ENCODE measurements at regions not wholly inside any gene's neighbourhood (a gene's known extent, or its start where the extent isn't known, plus 50 kb on each side); places are given as distances from the start of the nearest gene placed in this dataset.

- H3K27me3 ChIP-seq (ENCODE audit: insufficient read depth, low read length) = no peaks in the 10 kb centered on the region
- no peak overlapping the region for H2AK5ac ChIP-seq (ENCODE audit: insufficient read length, low read length)
- no peaks in the 10 kb centered on the region for H4K20me1 ChIP-seq (ENCODE audit: control insufficient read depth, insufficient read depth, insufficient read length)
- no peaks in the 10 kb centered on the region for H3K79me2 ChIP-seq (ENCODE audit: insufficient read depth, low read length)
- no peak overlapping the region for H3K4me2 ChIP-seq (ENCODE audit: insufficient read depth, insufficient read length, low read length)
- H3K23me2 ChIP-seq (ENCODE audit: insufficient read length, low read depth, low read length, poor library complexity, severe bottlenecking) = no peaks in the 10 kb centered on the region
- H2AFZ ChIP-seq (ENCODE audit: low read length) = no peak overlapping the region
- no peaks in the 10 kb centered on the region for H3K4me1 Mint-ChIP-seq
- no CpG with 5 or more reads among the region's 8 CpGs for whole genome bisulfite sequencing (ENCODE audit: extremely low coverage, insufficient read length, low lambda C conversion rate)
- no peak overlapping the region for H3K4ac ChIP-seq (ENCODE audit: low read depth, low read length)
- no peak overlapping the region for H3K18ac ChIP-seq (ENCODE audit: insufficient read length, low read depth, low read length)
- H3K23ac ChIP-seq (ENCODE audit: insufficient read length, low read depth, low read length) = no peak overlapping the region
- H3K9me3 ChIP-seq (ENCODE audit: control insufficient read depth, low read depth, low read length) = no peaks in the 10 kb centered on the region
- H4K8ac ChIP-seq (replicated peaks; ENCODE audit: insufficient read length, low read depth, low read length) = no peak overlapping the region
- no peak overlapping the region for H3K56ac ChIP-seq (ENCODE audit: insufficient read length, low read depth, low read length)
- no peak for DNase-seq
- H2BK120ac ChIP-seq (ENCODE audit: low read depth, low read length, poor library complexity, severe bottlenecking) = no peak overlapping the region
- H3K4me3 Mint-ChIP-seq = no peak overlapping the region
- H2BK5ac ChIP-seq (ENCODE audit: insufficient read length, low read length) = no peak overlapping the region
- no peak overlapping the region for H4K5ac ChIP-seq (ENCODE audit: insufficient read length, low read depth, low read length)
- H3K27ac Mint-ChIP-seq = no peak overlapping the region
- peaks cover 2 to 20% (median 10%) of the 10 kb centered on the region in 3 experiments; a peak in 6 of 7 replicates for H3K36me3 Mint-ChIP-seq (ENCODE audit: insufficient read depth in 1 of 3, low read depth in 3 of 3)
- H3K27ac ChIP-seq (ENCODE audit: insufficient read length, low read depth, low read length) = no peak overlapping the region
- H2BK20ac ChIP-seq (ENCODE audit: low read depth, low read length, poor library complexity, severe bottlenecking) = no peak overlapping the region
- H3K14ac ChIP-seq (ENCODE audit: insufficient read depth, low read length) = no peak overlapping the region
- H3K9ac ChIP-seq (ENCODE audit: extremely low read depth, insufficient read length, low read length) = no peak overlapping the region
- TF ChIP-seq CTCF (conservative IDR thresholded peaks at IDR 0.05) = no peak
- no peaks in the 10 kb centered on the region for H3K27me3 Mint-ChIP-seq (ENCODE audit: low read depth)
- no peak overlapping the region for H2BK12ac ChIP-seq (ENCODE audit: insufficient read length, low read depth, low read length)
- H3T11ph ChIP-seq (ENCODE audit: low read length) = no peak overlapping the region
- H3K4me1 ChIP-seq (ENCODE audit: insufficient read depth, low read length) = no peaks in the 10 kb centered on the region
- no peak overlapping the region for H2BK15ac ChIP-seq (ENCODE audit: low read depth, low read length)
- H4K91ac ChIP-seq (ENCODE audit: insufficient read length, low read depth, low read length) = no peak overlapping the region
- no peaks in the 10 kb centered on the region for H3K79me1 ChIP-seq (ENCODE audit: insufficient read depth, low read depth, low read length, poor library complexity, severe bottlenecking)
- peaks cover 26 to 27% of the 10 kb centered on the region in 2 experiments; a peak in 4 of 5 replicates for H3K9me3 Mint-ChIP-seq
Measured at GRCh38 chr12:87363497-87364084, 665.6 kb downstream of the C12orf50 start.
